Activated T-helper 2 cell treated with anti-CD3 and anti-CD28 coated beads, Interferon-gamma antibody, Interleukin-2, Interleukin-4, amounts not matched to agents 10 μg/mL and 5 μg/mL and 100 μg/mL, durations not matched to agents 14 hours and 24 hours and 36 hours (primary cell): ENCODE measurements at regions not wholly inside any gene's neighbourhood (a gene's known extent, or its start where the extent isn't known, plus 50 kb on each side); places are given as distances from the start of the nearest gene placed in this dataset.
A peak's percentile ranks its signal among the peaks of the same experiment; 100 is the strongest.
"Not testable (repeated sequence)": the region's sequence is repeated elsewhere in the genome, so short reads cannot be mapped to it uniquely, and the experiment has no call there.

Source experiments
- DNase-seq: peaks from one replicate; pipeline ENCODE4 v3.0.0; 2021; ENCODE audit warnings: low spot score
- H3K27ac Mint-ChIP-seq: one replicate; pipeline ENCODE4 v1.8.0; 2021; ENCODE audit warnings: mixed read lengths
- H3K27me3 Mint-ChIP-seq: one replicate; pipeline ENCODE4 v1.8.0; 2021; ENCODE audit warnings: low read depth, mixed read lengths
- H3K36me3 Mint-ChIP-seq: one replicate; pipeline ENCODE4 v1.8.0; 2021; ENCODE audit warnings: low read depth, mixed read lengths
- H3K4me1 Mint-ChIP-seq: one replicate; pipeline ENCODE4 v1.8.0; 2021; ENCODE audit warnings: low read depth, mixed read lengths
- H3K4me3 Mint-ChIP-seq: one replicate; pipeline ENCODE4 v1.8.0; 2021; ENCODE audit warnings: low read depth, mild to moderate bottlenecking, moderate library complexity, mixed read lengths
- H3K9me3 Mint-ChIP-seq: one replicate; pipeline ENCODE4 v1.8.0; 2021; ENCODE audit warnings: mixed read lengths
- intact Hi-C: fragments of 100-400 bp; cut with micrococcal nuclease; formaldehyde crosslinking; loops from one replicate; pipeline ENCODE4 v1.15.1; 2023

GRCh38 chr6:137631323-137631722 is 137.1 kb upstream of the OLIG3 start:
- intact Hi-C loops: no loop called here
- Mint-ChIP-seq H3K27me3 (peaks cover 8% of the 10 kb centered on the region), H3K4me1 (peaks cover 6% of the 10 kb centered on the region), H3K36me3 (no peaks in the 10 kb centered on the region), H3K9me3 (no peaks in the 10 kb centered on the region), H3K4me3 (no peak overlapping the region), H3K27ac (no peak overlapping the region)
- no peak for DNase-seq

GRCh38 chr6:137634177-137634576 is 140.0 kb upstream of the OLIG3 start:
- H3K27me3 Mint-ChIP-seq, H3K9me3 Mint-ChIP-seq, H3K36me3 Mint-ChIP-seq, H3K4me3 Mint-ChIP-seq, intact Hi-C loops, DNase-seq, H3K27ac Mint-ChIP-seq: not testable (repeated sequence)
- H3K4me1 Mint-ChIP-seq: peaks cover 20% of the 10 kb centered on the region

- H3K36me3 Mint-ChIP-seq: no peaks in the 10 kb centered on the region
These were observed 142.9 kb upstream of the OLIG3 start for GRCh38 chr6:137637121-137637520.

GRCh38 chr6:137638926-137639706 is 144.9 kb upstream of the OLIG3 start:
- Mint-ChIP-seq H3K27me3 (peaks cover 10% of the 10 kb centered on the region), H3K27ac (no peak overlapping the region), H3K36me3 (no peaks in the 10 kb centered on the region), H3K9me3 (no peaks in the 10 kb centered on the region), H3K4me1 (peaks cover 19% of the 10 kb centered on the region), H3K4me3 (no peak overlapping the region)
- no peak for DNase-seq
- intact Hi-C loops: no loop called here

More at GRCh38 chr6:137637121-137637520, 142.9 kb upstream of the OLIG3 start:
- intact Hi-C loops: no loop called here
- no peak for DNase-seq
- peaks cover 4% of the 10 kb centered on the region for H3K27me3 Mint-ChIP-seq
- no peak overlapping the region for H3K4me3 Mint-ChIP-seq
- H3K4me1 Mint-ChIP-seq: peaks cover 19% of the 10 kb centered on the region
- H3K27ac Mint-ChIP-seq: no peak overlapping the region
- no peaks in the 10 kb centered on the region for H3K9me3 Mint-ChIP-seq

- no peaks in the 10 kb centered on the region for H3K9me3 Mint-ChIP-seq
These were observed 145.9 kb upstream of the OLIG3 start for GRCh38 chr6:137640086-137640485.

GRCh38 chr6:137641474-137642077 is 147.4 kb upstream of the OLIG3 start:
- Mint-ChIP-seq H3K4me1 (peaks cover 17% of the 10 kb centered on the region), H3K27ac (no peak overlapping the region), H3K4me3 (no peak overlapping the region), H3K27me3 (peaks cover 14% of the 10 kb centered on the region), H3K36me3 (no peaks in the 10 kb centered on the region), H3K9me3 (no peaks in the 10 kb centered on the region)
- intact Hi-C loops: loop anchor here (1.0 to 10.0 kb wide), 8 partner anchors 149 to 673 kb away; no protein-coding TSS in a partner anchor
- peak; percentile 50 for DNase-seq

More at GRCh38 chr6:137640086-137640485, 145.9 kb upstream of the OLIG3 start:
- Mint-ChIP-seq H3K27me3 (peaks cover 10% of the 10 kb centered on the region), H3K27ac (no peak overlapping the region), H3K36me3 (no peaks in the 10 kb centered on the region), H3K4me1 (peaks cover 19% of the 10 kb centered on the region), H3K4me3 (no peak overlapping the region)
- DNase-seq: no peak
- intact Hi-C loops: loop anchor here (2.0 to 10.0 kb wide), 4 partner anchors 147 to 325 kb away; no protein-coding TSS in a partner anchor

GRCh38 chr6:137643210-137643609 is 149.0 kb upstream of the OLIG3 start:
- H3K9me3 Mint-ChIP-seq, H3K27ac Mint-ChIP-seq, H3K4me3 Mint-ChIP-seq, H3K36me3 Mint-ChIP-seq, DNase-seq: not testable (repeated sequence)
- H3K27me3 Mint-ChIP-seq: peaks cover 25% of the 10 kb centered on the region
- intact Hi-C loops: loop anchor here (2.0 to 10.0 kb wide), 4 partner anchors 228 to 372 kb away; no protein-coding TSS in a partner anchor
- peaks cover 16% of the 10 kb centered on the region for H3K4me1 Mint-ChIP-seq

- peaks cover 13% of the 10 kb centered on the region for H3K4me1 Mint-ChIP-seq
- H3K27ac Mint-ChIP-seq, H3K9me3 Mint-ChIP-seq, H3K4me3 Mint-ChIP-seq, DNase-seq, H3K36me3 Mint-ChIP-seq: not testable (repeated sequence)
- intact Hi-C loops: loop anchor here (2.0 to 10.0 kb wide), 4 partner anchors 229 to 373 kb away; no protein-coding TSS in a partner anchor
- H3K27me3 Mint-ChIP-seq: peaks cover 28% of the 10 kb centered on the region
These were observed 149.4 kb upstream of the OLIG3 start for GRCh38 chr6:137643644-137644043.

- no peak overlapping the region for H3K4me3 Mint-ChIP-seq
- H3K27me3 Mint-ChIP-seq: peaks cover 32% of the 10 kb centered on the region
- intact Hi-C loops: loop anchor here (10.0 kb wide), 2 partner anchors 231 to 331 kb away; no protein-coding TSS in a partner anchor
- DNase-seq: no peak
- H3K4me1 Mint-ChIP-seq: peaks cover 4% of the 10 kb centered on the region
- H3K36me3 Mint-ChIP-seq: no peaks in the 10 kb centered on the region
- no peak overlapping the region for H3K27ac Mint-ChIP-seq
- no peaks in the 10 kb centered on the region for H3K9me3 Mint-ChIP-seq
These were observed 151.7 kb upstream of the OLIG3 start for GRCh38 chr6:137645850-137646249.

GRCh38 chr6:137646484-137646883 is 152.3 kb upstream of the OLIG3 start:
- Mint-ChIP-seq H3K4me1 (peaks cover 4% of the 10 kb centered on the region), H3K27me3 (peaks cover 32% of the 10 kb centered on the region), H3K9me3 (no peaks in the 10 kb centered on the region), H3K36me3 (no peaks in the 10 kb centered on the region), H3K27ac (no peak overlapping the region), H3K4me3 (no peak overlapping the region)
- no peak for DNase-seq
- intact Hi-C loops: loop anchor here (10.0 kb wide), 2 partner anchors 232 to 332 kb away; no protein-coding TSS in a partner anchor

GRCh38 chr6:137647762-137648447 is 153.7 kb upstream of the OLIG3 start:
- no peak for DNase-seq
- H3K4me3 Mint-ChIP-seq: no peak overlapping the region
- intact Hi-C loops: loop anchor here (10.0 kb wide), 2 partner anchors 233 to 333 kb away; no protein-coding TSS in a partner anchor
- peaks cover 32% of the 10 kb centered on the region for H3K27me3 Mint-ChIP-seq
- no peak overlapping the region for H3K27ac Mint-ChIP-seq
- H3K36me3 Mint-ChIP-seq: no peaks in the 10 kb centered on the region
- H3K9me3 Mint-ChIP-seq: peaks cover under 1% of the 10 kb centered on the region
- H3K4me1 Mint-ChIP-seq: peaks cover 4% of the 10 kb centered on the region

- Mint-ChIP-seq H3K4me1 (peaks cover 4% of the 10 kb centered on the region), H3K4me3 (no peak overlapping the region), H3K36me3 (peaks cover 7% of the 10 kb centered on the region), H3K27ac (no peak overlapping the region), H3K9me3 (peaks cover 12% of the 10 kb centered on the region), H3K27me3 (peaks cover 22% of the 10 kb centered on the region)
- intact Hi-C loops: no loop called here
- no peak for DNase-seq
These were observed 156.5 kb upstream of the OLIG3 start for GRCh38 chr6:137650720-137651119.
